BE2C (cell line): ENCODE measurements at regions not wholly inside any gene's neighbourhood (a gene's known extent, or its start where the extent isn't known, plus 50 kb on each side); places are given as distances from the start of the nearest gene placed in this dataset.

Experiments used
- DNase-seq: peaks from one replicate; pipeline ENCODE4 v3.0.0-alpha.2; 2020
- H3K27me3 ChIP-seq: fragments of 250-450 bp; sonication (Bioruptor Pico); 2 replicates; pipeline ENCODE4 v1.5.1; 2020; ENCODE audit warnings: mild to moderate bottlenecking
- H3K36me3 ChIP-seq: fragments of 250-450 bp; sonication (Bioruptor Pico); 2 replicates; pipeline ENCODE4 v1.5.1; 2020; ENCODE audit warnings: mild to moderate bottlenecking
- H3K4me1 ChIP-seq: fragments of 250-450 bp; sonication (Bioruptor Pico); 2 replicates; pipeline ENCODE4 v1.5.1; 2020
- H3K4me3 ChIP-seq: 2 replicates; pipeline ENCODE4 v1.5.1; 2011; ENCODE audit warnings: low read depth, low read length
- H3K9me3 ChIP-seq: fragments of 250-450 bp; sonication (Bioruptor Pico); 2 replicates; pipeline ENCODE4 v1.5.1; 2020
- TF ChIP-seq, protein P1 (sequence below): IDR thresholded peaks from 2 replicates; pipeline ENCODE4 v1.5.1; 2012; ENCODE audit warnings: mild to moderate bottlenecking, low read depth, low read length

DNA sequence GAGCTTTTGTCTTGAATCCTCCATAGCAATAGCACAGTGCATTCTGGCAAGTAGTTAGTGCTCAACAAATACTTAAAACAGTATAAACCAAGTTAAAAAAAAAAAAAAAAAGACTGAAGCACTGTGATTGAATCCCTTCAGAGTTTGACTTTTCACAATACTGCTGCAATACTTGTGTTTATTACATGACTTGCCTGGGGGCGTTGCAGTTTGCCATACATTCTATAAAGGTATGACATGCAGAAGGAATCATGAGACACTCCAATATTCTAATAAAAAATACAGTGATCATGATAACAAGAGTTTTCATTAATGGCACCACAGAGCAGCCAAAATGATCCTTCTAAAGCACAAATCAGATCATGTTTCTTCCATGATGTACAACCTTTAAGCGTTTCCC is 205.0 kb upstream of the CDKN3 start:
- TF ChIP-seq, protein P1, sequence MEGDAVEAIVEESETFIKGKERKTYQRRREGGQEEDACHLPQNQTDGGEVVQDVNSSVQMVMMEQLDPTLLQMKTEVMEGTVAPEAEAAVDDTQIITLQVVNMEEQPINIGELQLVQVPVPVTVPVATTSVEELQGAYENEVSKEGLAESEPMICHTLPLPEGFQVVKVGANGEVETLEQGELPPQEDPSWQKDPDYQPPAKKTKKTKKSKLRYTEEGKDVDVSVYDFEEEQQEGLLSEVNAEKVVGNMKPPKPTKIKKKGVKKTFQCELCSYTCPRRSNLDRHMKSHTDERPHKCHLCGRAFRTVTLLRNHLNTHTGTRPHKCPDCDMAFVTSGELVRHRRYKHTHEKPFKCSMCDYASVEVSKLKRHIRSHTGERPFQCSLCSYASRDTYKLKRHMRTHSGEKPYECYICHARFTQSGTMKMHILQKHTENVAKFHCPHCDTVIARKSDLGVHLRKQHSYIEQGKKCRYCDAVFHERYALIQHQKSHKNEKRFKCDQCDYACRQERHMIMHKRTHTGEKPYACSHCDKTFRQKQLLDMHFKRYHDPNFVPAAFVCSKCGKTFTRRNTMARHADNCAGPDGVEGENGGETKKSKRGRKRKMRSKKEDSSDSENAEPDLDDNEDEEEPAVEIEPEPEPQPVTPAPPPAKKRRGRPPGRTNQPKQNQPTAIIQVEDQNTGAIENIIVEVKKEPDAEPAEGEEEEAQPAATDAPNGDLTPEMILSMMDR = no peak
- no peak for DNase-seq
- Histone ChIP-seq H3K4me3 (no peak overlapping the region), H3K36me3 (no peaks in the 10 kb centered on the region), H3K9me3 (no peaks in the 10 kb centered on the region; the same call in 1 of the 2 replicates), H3K4me1 (peaks cover 11% of the 10 kb centered on the region), H3K27me3 (no peaks in the 10 kb centered on the region)

DNA sequence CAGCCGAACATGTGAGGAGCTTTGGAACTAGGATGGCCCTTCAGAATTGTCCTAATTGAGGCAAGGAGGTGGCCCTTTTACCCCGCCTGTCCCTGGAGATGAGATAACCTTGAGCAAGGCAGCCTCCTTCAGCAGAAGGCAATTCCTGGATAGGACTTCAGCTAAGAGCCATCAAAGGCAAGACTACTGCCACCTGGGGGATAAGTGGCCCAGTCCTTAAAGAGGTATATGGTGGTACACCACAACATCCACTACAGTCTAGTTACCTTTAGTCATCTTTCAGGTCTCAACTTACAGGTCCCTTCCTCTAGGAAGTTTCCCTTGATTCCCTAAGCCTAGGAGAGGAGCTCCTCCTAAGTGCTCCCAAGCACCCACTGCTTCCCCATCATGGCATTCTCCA is 204.2 kb upstream of the CDKN3 start:
- TF ChIP-seq, protein P1 = no peak
- Histone ChIP-seq H3K36me3 (no peaks in the 10 kb centered on the region), H3K4me1 (peaks cover 6% of the 10 kb centered on the region), H3K4me3 (no peak overlapping the region), H3K9me3 (no peaks in the 10 kb centered on the region; the same call in 1 of the 2 replicates), H3K27me3 (no peaks in the 10 kb centered on the region)
- no peak for DNase-seq

DNA sequence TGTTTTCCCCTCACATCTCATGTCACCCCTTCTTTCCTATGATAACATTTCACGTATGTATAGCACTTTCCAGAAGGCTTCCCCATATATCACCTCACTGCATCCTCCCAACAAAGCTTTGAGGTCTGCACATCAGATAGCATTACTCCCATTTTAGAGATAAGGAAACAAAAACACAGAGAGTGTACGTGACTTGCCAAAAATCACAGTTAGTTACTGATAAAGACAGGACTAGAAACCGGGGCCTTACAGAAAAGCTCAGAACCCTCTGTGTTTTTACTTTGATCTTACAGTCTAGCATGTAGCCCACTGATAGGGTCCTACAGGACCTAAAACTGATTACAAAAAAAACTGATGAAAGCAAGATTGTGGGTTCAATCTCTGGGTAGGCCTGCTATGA is 202.9 kb upstream of the CDKN3 start:
- TF ChIP-seq, protein P1 = no peak
- no peaks in the 10 kb centered on the region for H3K36me3 ChIP-seq
- no peaks in the 10 kb centered on the region for H3K4me1 ChIP-seq
- H3K27me3 ChIP-seq = no peaks in the 10 kb centered on the region
- no peak for DNase-seq
- no peaks in the 10 kb centered on the region; the same call in 1 of the 2 replicates for H3K9me3 ChIP-seq
- H3K4me3 ChIP-seq = no peak overlapping the region

DNA sequence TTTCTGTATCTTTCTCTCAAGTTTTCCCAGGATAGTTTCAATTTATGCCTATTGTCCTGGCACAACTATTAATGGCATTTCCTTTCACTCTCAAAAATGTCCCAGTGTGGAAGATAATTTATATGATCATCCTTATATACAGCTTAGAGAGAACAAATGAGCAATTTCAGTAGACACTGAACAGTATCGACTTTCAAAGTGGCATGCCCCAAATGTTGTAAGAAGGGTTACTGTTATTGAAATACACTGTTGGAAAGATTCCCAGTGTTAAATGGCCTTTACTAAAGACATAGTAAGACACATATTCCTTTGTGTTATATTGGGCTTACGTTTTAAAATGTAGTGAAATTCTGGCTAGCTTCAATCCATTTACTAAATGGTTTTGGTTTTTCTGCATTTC is 202.3 kb upstream of the CDKN3 start:
- TF ChIP-seq, protein P1 = no peak
- Histone ChIP-seq H3K4me3 (no peak overlapping the region), H3K27me3 (no peaks in the 10 kb centered on the region), H3K4me1 (no peaks in the 10 kb centered on the region), H3K9me3 (no peaks in the 10 kb centered on the region; the same call in 1 of the 2 replicates), H3K36me3 (no peaks in the 10 kb centered on the region)
- DNase-seq = no peak

DNA sequence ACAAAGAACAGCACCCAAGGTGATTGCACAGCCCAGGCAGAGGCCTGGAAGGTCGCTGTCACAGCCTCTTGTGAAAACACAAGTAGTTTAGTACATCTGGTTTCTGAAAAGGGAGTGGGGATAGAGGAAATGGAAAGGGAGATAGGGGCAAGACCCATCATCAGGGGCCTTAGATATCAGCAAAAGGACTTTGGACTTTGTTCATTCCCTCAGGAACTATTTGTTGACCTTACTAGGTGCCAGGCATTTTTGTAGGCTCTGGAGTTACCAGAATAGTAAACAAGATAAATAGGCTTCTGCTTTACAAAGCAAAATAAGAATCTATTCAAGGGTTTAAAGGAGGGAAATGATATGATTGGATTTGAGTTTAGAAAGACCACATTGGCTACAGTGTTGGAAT is 199.4 kb upstream of the CDKN3 start:
- TF ChIP-seq, protein P1 = no peak
- no peaks in the 10 kb centered on the region; the same call in 1 of the 2 replicates for H3K9me3 ChIP-seq
- no peak for DNase-seq
- no peaks in the 10 kb centered on the region for H3K36me3 ChIP-seq
- H3K4me3 ChIP-seq = no peak overlapping the region
- no peaks in the 10 kb centered on the region for H3K27me3 ChIP-seq
- no peaks in the 10 kb centered on the region for H3K4me1 ChIP-seq

DNA sequence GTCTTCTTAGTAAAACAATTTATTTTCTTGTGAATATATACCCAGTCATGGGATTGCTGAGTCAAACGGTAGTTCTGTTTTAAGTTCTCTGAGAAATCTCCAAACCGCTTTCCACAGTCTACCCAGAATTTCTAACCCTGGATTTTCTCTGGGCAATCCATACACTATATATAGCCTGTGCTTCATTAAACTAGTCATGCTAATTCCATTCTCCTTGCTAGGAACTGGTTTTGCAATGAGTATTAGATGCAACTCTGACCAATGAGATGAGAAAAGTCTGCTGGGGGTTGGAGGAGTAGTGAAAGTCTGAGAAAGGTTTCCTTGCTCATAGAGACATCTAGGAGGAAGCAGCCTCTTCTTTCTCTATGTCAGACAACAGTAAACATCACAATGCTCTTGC is 196.1 kb upstream of the CDKN3 start:
- Histone ChIP-seq H3K36me3 (no peaks in the 10 kb centered on the region), H3K4me1 (no peaks in the 10 kb centered on the region), H3K4me3 (no peak overlapping the region), H3K27me3 (no peaks in the 10 kb centered on the region), H3K9me3 (no peaks in the 10 kb centered on the region; the same call in 1 of the 2 replicates)
- TF ChIP-seq, protein P1 = no peak
- DNase-seq = no peak
